ENCODE measurements at regions not wholly inside any gene's neighbourhood (a gene's known extent, or its start where the extent isn't known, plus 50 kb on each side); places are given as distances from the start of the nearest gene placed in this dataset.
"Not testable (repeated sequence)": the region's sequence is repeated elsewhere in the genome, so short reads cannot be mapped to it uniquely, and the experiment has no call there.

DNA sequence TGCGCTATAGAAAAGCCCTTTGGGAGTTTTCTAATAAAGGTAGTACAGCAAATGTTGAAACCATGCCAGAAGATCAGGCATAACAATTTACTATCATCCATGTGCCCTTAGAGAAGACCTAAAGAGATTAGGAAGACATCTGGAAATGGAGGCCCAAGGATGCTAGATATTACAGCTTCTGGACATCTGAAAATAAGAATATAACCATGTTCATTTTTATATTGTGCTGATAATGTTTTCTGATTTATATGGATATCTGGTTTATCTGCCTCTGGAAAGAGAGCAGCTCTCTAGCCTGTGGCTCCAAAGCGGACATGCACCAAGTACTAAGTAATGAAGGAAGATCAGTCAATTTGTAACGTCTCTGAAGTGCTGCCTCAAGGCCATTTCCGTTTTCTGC, 478.0 kb upstream of the DDX18 start:
- Histone ChIP-seq H3K79me2 (ENCODE audit: low read length) (no peaks in the 10 kb centered on the region), H2AFZ (ENCODE audit: low read depth, low read length) (peak overlapping the region; percentile 39; the same call in 1 of the 2 replicates), H3K9ac (ENCODE audit: low read length) (no peak overlapping the region), H3K4me3 (ENCODE audit: low read length) (no peak overlapping the region), H3K36me3 (replicated peaks; ENCODE audit: low read depth, low read length) (no peaks in the 10 kb centered on the region), H3K4me2 (ENCODE audit: low read length) (no peak overlapping the region), H3K27me3 (ENCODE audit: low read depth, low read length) (no peaks in the 10 kb centered on the region), H3K27ac (ENCODE audit: low read length) (no peak overlapping the region), H3K4me1 (ENCODE audit: low read length) (no peaks in the 10 kb centered on the region), H3K9me3 (ENCODE audit: insufficient read depth, low read length) (no peaks in the 10 kb centered on the region), H4K20me1 (ENCODE audit: insufficient read depth, low read length) (no peaks in the 10 kb centered on the region)
- TF ChIP-seq EZH2phosphoT487 (IDR thresholded peaks at IDR 0.05; ENCODE audit: low read depth), result no peak
- TF ChIP-seq, protein P1, sequence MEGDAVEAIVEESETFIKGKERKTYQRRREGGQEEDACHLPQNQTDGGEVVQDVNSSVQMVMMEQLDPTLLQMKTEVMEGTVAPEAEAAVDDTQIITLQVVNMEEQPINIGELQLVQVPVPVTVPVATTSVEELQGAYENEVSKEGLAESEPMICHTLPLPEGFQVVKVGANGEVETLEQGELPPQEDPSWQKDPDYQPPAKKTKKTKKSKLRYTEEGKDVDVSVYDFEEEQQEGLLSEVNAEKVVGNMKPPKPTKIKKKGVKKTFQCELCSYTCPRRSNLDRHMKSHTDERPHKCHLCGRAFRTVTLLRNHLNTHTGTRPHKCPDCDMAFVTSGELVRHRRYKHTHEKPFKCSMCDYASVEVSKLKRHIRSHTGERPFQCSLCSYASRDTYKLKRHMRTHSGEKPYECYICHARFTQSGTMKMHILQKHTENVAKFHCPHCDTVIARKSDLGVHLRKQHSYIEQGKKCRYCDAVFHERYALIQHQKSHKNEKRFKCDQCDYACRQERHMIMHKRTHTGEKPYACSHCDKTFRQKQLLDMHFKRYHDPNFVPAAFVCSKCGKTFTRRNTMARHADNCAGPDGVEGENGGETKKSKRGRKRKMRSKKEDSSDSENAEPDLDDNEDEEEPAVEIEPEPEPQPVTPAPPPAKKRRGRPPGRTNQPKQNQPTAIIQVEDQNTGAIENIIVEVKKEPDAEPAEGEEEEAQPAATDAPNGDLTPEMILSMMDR (IDR thresholded peaks at IDR 0.05; ENCODE audit: low read depth, low read length), result no peak

DNA sequence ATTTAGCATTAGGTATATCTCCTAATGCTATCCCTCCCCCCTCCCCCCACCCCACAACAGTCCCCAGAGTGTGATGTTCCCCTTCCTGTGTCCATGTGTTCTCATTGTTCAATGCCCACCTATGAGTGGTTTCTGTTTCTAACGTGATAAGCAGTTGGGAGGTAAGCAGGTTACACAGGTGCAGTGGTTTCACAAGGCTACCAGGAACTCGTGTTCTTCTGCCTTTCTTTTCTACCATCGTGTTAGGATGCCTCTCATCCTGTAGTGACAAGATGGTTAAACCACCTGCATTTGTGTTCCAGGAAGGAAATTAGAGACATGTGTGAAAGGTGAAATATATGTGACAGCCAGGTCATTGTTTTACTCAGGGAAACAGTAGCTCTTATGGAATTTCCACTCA, 476.5 kb upstream of the DDX18 start:
- H3K36me3 ChIP-seq (replicated peaks; ENCODE audit: low read depth, low read length), result not testable (repeated sequence)

DNA sequence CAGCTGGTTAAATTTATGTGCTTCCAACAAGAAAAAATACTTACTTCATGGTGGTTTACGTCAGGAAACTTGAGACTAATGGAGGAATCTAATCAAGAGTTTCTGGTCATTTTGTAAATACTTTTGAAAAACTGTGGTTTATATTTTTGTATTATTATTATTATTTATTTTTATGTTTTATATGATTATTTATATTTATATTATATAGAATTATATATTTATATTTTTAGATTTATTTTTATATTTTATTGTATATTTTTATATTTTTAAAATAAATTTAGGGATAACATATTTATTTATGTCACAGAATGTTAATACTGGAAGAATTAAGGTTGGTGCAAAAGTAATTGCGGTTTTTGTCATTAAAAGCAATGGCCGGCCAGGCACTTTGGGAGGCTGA, 474.5 kb upstream of the DDX18 start:
- no peaks in the 10 kb centered on the region for H3K36me3 ChIP-seq (replicated peaks; ENCODE audit: low read depth, low read length)
- H3K79me2 ChIP-seq (ENCODE audit: low read length), result no peaks in the 10 kb centered on the region
- H3K4me2 ChIP-seq (ENCODE audit: low read length), result no peak overlapping the region
- H3K27me3 ChIP-seq (ENCODE audit: low read depth, low read length), result no peaks in the 10 kb centered on the region
- H3K9me3 ChIP-seq (ENCODE audit: insufficient read depth, low read length), result no peaks in the 10 kb centered on the region
- no peak overlapping the region for H2AFZ ChIP-seq (ENCODE audit: low read depth, low read length)
- no peak overlapping the region for H3K9ac ChIP-seq (ENCODE audit: low read length)
- H3K4me1 ChIP-seq (ENCODE audit: low read length), result no peaks in the 10 kb centered on the region
- no peak for TF ChIP-seq EZH2phosphoT487 (IDR thresholded peaks at IDR 0.05; ENCODE audit: low read depth)
- TF ChIP-seq, protein P1 (IDR thresholded peaks at IDR 0.05; ENCODE audit: low read depth, low read length), result no peak
- no peak overlapping the region for H3K4me3 ChIP-seq (ENCODE audit: low read length)
- no peak overlapping the region for H3K27ac ChIP-seq (ENCODE audit: low read length)
- H4K20me1 ChIP-seq (ENCODE audit: insufficient read depth, low read length), result no peaks in the 10 kb centered on the region

More for the DNA sequence above, 476.5 kb upstream of the DDX18 start:
- H3K4me3 ChIP-seq (ENCODE audit: low read length); H4K20me1 ChIP-seq (ENCODE audit: insufficient read depth, low read length); H3K4me1 ChIP-seq (ENCODE audit: low read length); H3K79me2 ChIP-seq (ENCODE audit: low read length); H3K27ac ChIP-seq (ENCODE audit: low read length); H3K4me2 ChIP-seq (ENCODE audit: low read length); H2AFZ ChIP-seq (ENCODE audit: low read depth, low read length); H3K9ac ChIP-seq (ENCODE audit: low read length); H3K9me3 ChIP-seq (ENCODE audit: insufficient read depth, low read length); H3K27me3 ChIP-seq (ENCODE audit: low read depth, low read length): not testable (repeated sequence)

- Histone ChIP-seq H3K4me3 (ENCODE audit: low read length) (no peak overlapping the region), H3K27ac (ENCODE audit: low read length) (no peak overlapping the region), H2AFZ (ENCODE audit: low read depth, low read length) (no peak overlapping the region), H3K79me2 (ENCODE audit: low read length) (no peaks in the 10 kb centered on the region), H3K27me3 (ENCODE audit: low read depth, low read length) (no peaks in the 10 kb centered on the region), H3K9me3 (ENCODE audit: insufficient read depth, low read length) (no peaks in the 10 kb centered on the region), H3K9ac (ENCODE audit: low read length) (no peak overlapping the region), H3K4me1 (ENCODE audit: low read length) (no peaks in the 10 kb centered on the region), H3K36me3 (replicated peaks; ENCODE audit: low read depth, low read length) (no peaks in the 10 kb centered on the region), H4K20me1 (ENCODE audit: insufficient read depth, low read length) (no peaks in the 10 kb centered on the region), H3K4me2 (ENCODE audit: low read length) (no peak overlapping the region)
- TF ChIP-seq, protein P1 (IDR thresholded peaks at IDR 0.05; ENCODE audit: low read depth, low read length), result no peak
- TF ChIP-seq EZH2phosphoT487 (IDR thresholded peaks at IDR 0.05; ENCODE audit: low read depth), result no peak
Observed at GRCh38 chr2:117341690-117342089, 472.8 kb upstream of the DDX18 start.

GRCh38 chr2:117342415-117342814, 472.1 kb upstream of the DDX18 start:
- TF ChIP-seq EZH2phosphoT487 (IDR thresholded peaks at IDR 0.05; ENCODE audit: low read depth), result no peak
- TF ChIP-seq, protein P1 (IDR thresholded peaks at IDR 0.05; ENCODE audit: low read depth, low read length), result no peak
- no peak overlapping the region for H3K9ac ChIP-seq (ENCODE audit: low read length)
- no peak overlapping the region for H3K4me3 ChIP-seq (ENCODE audit: low read length)
- no peaks in the 10 kb centered on the region for H3K4me1 ChIP-seq (ENCODE audit: low read length)
- no peak overlapping the region for H2AFZ ChIP-seq (ENCODE audit: low read depth, low read length)
- no peaks in the 10 kb centered on the region for H4K20me1 ChIP-seq (ENCODE audit: insufficient read depth, low read length)
- H3K79me2 ChIP-seq (ENCODE audit: low read length), result no peaks in the 10 kb centered on the region
- H3K9me3 ChIP-seq (ENCODE audit: insufficient read depth, low read length), result no peaks in the 10 kb centered on the region
- no peak overlapping the region for H3K4me2 ChIP-seq (ENCODE audit: low read length)
- no peaks in the 10 kb centered on the region for H3K36me3 ChIP-seq (replicated peaks; ENCODE audit: low read depth, low read length)
- H3K27me3 ChIP-seq (ENCODE audit: low read depth, low read length), result no peaks in the 10 kb centered on the region
- no peak overlapping the region for H3K27ac ChIP-seq (ENCODE audit: low read length)

Data from OCI-LY3 (cell line).